ENCODE measurements at regions not wholly inside any gene's neighbourhood (a gene's known extent, or its start where the extent isn't known, plus 50 kb on each side); places are given as distances from the start of the nearest gene placed in this dataset.

DNA sequence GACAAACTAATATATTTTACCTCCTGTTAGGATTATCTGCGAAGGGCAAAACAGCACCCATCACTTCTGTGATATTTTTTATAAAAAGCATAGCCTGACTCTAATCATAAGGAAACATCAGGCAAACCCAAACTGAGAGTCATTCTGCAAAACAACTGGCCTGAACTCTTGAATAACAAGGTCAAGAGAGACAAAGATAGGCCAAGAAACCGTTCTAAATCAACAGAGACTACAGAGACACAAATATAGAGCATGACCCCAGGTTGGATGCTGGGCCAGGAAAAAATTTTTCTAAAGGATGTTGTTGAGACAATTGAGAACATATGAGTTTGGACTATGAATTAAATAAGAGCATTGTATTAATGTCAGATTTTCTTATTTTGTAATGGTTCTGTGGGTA lies 384.9 kb downstream of the NFIB start:
- Histone ChIP-seq H3K36me3 (ENCODE audit: control insufficient read depth in 4 of 4, insufficient read depth in 3 of 4, low read depth in 1 of 4, low read length in 3 of 4) (no peaks in the 10 kb centered on the region), H3K4me1 (ENCODE audit: control insufficient read depth in 4 of 4, insufficient read depth in 4 of 4, low read length in 3 of 4) (no peaks in the 10 kb centered on the region), H3K9ac (ENCODE audit: low read depth in 1 of 2, low read length in 2 of 2) (no peak overlapping the region), H3K4me3 (ENCODE audit: low read depth in 1 of 3, low read length in 3 of 3) (no peak overlapping the region), H3K27ac (ENCODE audit: low read depth in 1 of 2, low read length in 2 of 2) (no peak overlapping the region), H3K9me3 (ENCODE audit: control insufficient read depth in 4 of 4, low read length in 3 of 4) (peaks cover 0 to 3% (median 0%) of the 10 kb centered on the region in 4 donors), H3K27me3 (ENCODE audit: control insufficient read depth in 4 of 4, insufficient read depth in 4 of 4, low read length in 3 of 4) (no peaks in the 10 kb centered on the region)
- TF ChIP-seq, protein P1, sequence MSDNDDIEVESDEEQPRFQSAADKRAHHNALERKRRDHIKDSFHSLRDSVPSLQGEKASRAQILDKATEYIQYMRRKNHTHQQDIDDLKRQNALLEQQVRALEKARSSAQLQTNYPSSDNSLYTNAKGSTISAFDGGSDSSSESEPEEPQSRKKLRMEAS (IDR thresholded peaks at IDR 0.05): no peak
- TF ChIP-seq REST (IDR thresholded peaks at IDR 0.05) (no peak), NR2F2 (IDR thresholded peaks at IDR 0.05) (peak; percentile 23)
- 59% methylated on average over 2 of the region's 2 CpGs for WGBS
- DNase-seq (ENCODE audit: low spot score): no peak

DNA sequence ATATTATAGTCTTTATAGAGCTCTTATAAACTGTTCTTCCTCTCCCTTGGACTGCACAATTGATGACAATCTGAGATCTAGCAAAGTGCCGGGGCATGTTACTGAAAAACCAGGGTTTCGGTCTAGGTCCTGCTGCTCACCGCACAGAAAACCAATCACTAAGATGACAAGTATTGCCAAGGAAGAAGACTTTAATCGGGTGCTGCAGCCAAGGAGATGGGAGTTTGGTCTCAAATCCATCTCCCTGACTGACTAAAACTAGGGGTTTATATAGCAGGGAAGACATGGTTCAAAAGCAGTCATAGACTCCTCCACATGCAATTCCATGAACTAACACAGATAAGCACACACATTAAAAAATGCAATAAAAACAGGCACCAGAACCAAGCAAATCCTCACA lies 390.6 kb downstream of the NFIB start:
- Histone ChIP-seq H3K27me3 (ENCODE audit: control insufficient read depth in 4 of 4, insufficient read depth in 4 of 4, low read length in 3 of 4) (no peaks in the 10 kb centered on the region), H3K4me1 (ENCODE audit: control insufficient read depth in 4 of 4, insufficient read depth in 4 of 4, low read length in 3 of 4) (no peaks in the 10 kb centered on the region), H3K9ac (ENCODE audit: low read depth in 1 of 2, low read length in 2 of 2) (no peak overlapping the region), H3K4me3 (ENCODE audit: low read depth in 1 of 3, low read length in 3 of 3) (no peak overlapping the region), H3K9me3 (ENCODE audit: control insufficient read depth in 4 of 4, low read length in 3 of 4) (peaks cover 0 to 5% (median 1%) of the 10 kb centered on the region in 4 donors), H3K27ac (ENCODE audit: low read depth in 1 of 2, low read length in 2 of 2) (no peak overlapping the region), H3K36me3 (ENCODE audit: control insufficient read depth in 4 of 4, insufficient read depth in 3 of 4, low read depth in 1 of 4, low read length in 3 of 4) (no peaks in the 10 kb centered on the region)
- no peak for DNase-seq (ENCODE audit: low spot score)
- TF ChIP-seq CTCF (IDR thresholded peaks at IDR 0.05; ENCODE audit: low read depth, low read length, missing input control) (no peak), SP1 (IDR thresholded peaks at IDR 0.05) (no peak), RAD21 (IDR thresholded peaks at IDR 0.05) (no peak), NR2F2 (IDR thresholded peaks at IDR 0.05) (no peak), TAF1 (conservative IDR thresholded peaks at IDR 0.05) (no peak), GABPA (IDR thresholded peaks at IDR 0.05 in 1 of 2, conservative IDR thresholded peaks at IDR 0.05 in 1 of 2) (no peak), REST (IDR thresholded peaks at IDR 0.05) (no peak), EGR1 (IDR thresholded peaks at IDR 0.05; ENCODE audit: low read depth in 2 of 2) (no peak), YY1 (IDR thresholded peaks at IDR 0.05) (no peak), RXRA (IDR thresholded peaks at IDR 0.05) (no peak), HNF4G (IDR thresholded peaks at IDR 0.05) (no peak)
- TF ChIP-seq, protein P1 (IDR thresholded peaks at IDR 0.05): no peak
- TF ChIP-seq, protein P2, sequence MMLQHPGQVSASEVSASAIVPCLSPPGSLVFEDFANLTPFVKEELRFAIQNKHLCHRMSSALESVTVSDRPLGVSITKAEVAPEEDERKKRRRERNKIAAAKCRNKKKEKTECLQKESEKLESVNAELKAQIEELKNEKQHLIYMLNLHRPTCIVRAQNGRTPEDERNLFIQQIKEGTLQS (IDR thresholded peaks at IDR 0.05): no peak
- TF ChIP-seq, protein P3, sequence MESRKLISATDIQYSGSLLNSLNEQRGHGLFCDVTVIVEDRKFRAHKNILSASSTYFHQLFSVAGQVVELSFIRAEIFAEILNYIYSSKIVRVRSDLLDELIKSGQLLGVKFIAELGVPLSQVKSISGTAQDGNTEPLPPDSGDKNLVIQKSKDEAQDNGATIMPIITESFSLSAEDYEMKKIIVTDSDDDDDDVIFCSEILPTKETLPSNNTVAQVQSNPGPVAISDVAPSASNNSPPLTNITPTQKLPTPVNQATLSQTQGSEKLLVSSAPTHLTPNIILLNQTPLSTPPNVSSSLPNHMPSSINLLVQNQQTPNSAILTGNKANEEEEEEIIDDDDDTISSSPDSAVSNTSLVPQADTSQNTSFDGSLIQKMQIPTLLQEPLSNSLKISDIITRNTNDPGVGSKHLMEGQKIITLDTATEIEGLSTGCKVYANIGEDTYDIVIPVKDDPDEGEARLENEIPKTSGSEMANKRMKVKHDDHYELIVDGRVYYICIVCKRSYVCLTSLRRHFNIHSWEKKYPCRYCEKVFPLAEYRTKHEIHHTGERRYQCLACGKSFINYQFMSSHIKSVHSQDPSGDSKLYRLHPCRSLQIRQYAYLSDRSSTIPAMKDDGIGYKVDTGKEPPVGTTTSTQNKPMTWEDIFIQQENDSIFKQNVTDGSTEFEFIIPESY (IDR thresholded peaks at IDR 0.05): no peak
- WGBS: 89% methylated on average over 4 of the region's 4 CpGs
